OCI-LY7 (cell line): ENCODE measurements at regions not wholly inside any gene's neighbourhood (a gene's known extent, or its start where the extent isn't known, plus 50 kb on each side); places are given as distances from the start of the nearest gene placed in this dataset.

ENCODE experiments used
- BruUV-seq: library from RNA; stranded (reverse); fragments of 400-500 nt; replicated peaks from 2 replicates; lab custom pipeline; 2021; lab: Mats Ljungman, UMichigan
- CTCF ChIA-PET: fragments of 300-600 bp; sonication (Branson Sonifier 250); formaldehyde crosslinking; loops from one replicate; lab custom pipeline; 2022; ENCODE audit warnings: antibody characterized with exemption; ENCODE audit not compliant: unreplicated experiment; lab: Charles Lee
- POLR2A ChIA-PET: fragments of 300-600 bp; sonication (Branson Sonifier 250); formaldehyde crosslinking; loops from one replicate; lab custom pipeline; 2022; ENCODE audit warnings: antibody characterized with exemption; lab: Charles Lee
- DNase-seq: peaks from one replicate; pipeline ENCODE4 v3.0.0-alpha.2; 2015; ENCODE audit warnings: low spot score
- H2AFZ ChIP-seq: fragments of 200-600 bp; sonication (generic), shearing (Covaris generic); 2 replicates; pipeline ENCODE4 v1.6.1; 2014; ENCODE audit warnings: mild to moderate bottlenecking, antibody characterized with exemption, low read length, moderate library complexity
- H3K27ac ChIP-seq: fragments of 200-600 bp; sonication (generic); 2 replicates; pipeline ENCODE4 v1.5.1; 2014; ENCODE audit warnings: mixed run types, low read depth, mild to moderate bottlenecking, moderate library complexity, low read length, inconsistent platforms; ENCODE audit not compliant: poor library complexity, severe bottlenecking
- H3K36me3 ChIP-seq: fragments of 200-600 bp; sonication (generic); 2 replicates; pipeline ENCODE4 v1.6.1; 2014; ENCODE audit warnings: mild to moderate bottlenecking, antibody characterized with exemption, low read length, moderate library complexity, mixed read lengths; ENCODE audit not compliant: insufficient read depth
- H3K4me1 ChIP-seq: fragments of 200-600 bp; sonication (generic); 2 replicates; pipeline ENCODE4 v1.5.1; 2014; ENCODE audit warnings: mild to moderate bottlenecking, low read length; ENCODE audit not compliant: insufficient read depth, poor library complexity, severe bottlenecking
- H3K4me2 ChIP-seq: fragments of 200-600 bp; sonication (generic); 2 replicates; pipeline ENCODE4 v1.6.1; 2014; ENCODE audit warnings: mild to moderate bottlenecking, low read length
- H3K4me3 ChIP-seq: fragments of 200-600 bp; sonication (generic); 2 replicates; pipeline ENCODE4 v1.5.1; 2014; ENCODE audit warnings: mild to moderate bottlenecking, low read depth, low read length; ENCODE audit not compliant: poor library complexity, severe bottlenecking
- H3K79me2 ChIP-seq: fragments of 200-600 bp; sonication (generic); 2 replicates; pipeline ENCODE4 v1.6.1; 2016; ENCODE audit warnings: low read depth, mild to moderate bottlenecking, low read length, moderate library complexity, mixed read lengths; ENCODE audit not compliant: insufficient read depth
- H3K9me2 ChIP-seq: fragments of 200-600 bp; sonication (generic); 2 replicates; pipeline ENCODE4 v1.6.1; 2016; ENCODE audit warnings: mild to moderate bottlenecking, low read length, mixed read lengths; ENCODE audit not compliant: insufficient read depth
- H3K9me3 ChIP-seq: fragments of 200-600 bp; sonication (generic); 2 replicates; pipeline ENCODE4 v1.6.1; 2014; ENCODE audit warnings: mild to moderate bottlenecking, mixed run types, low read length, mixed read lengths
- H4K20me1 ChIP-seq: fragments of 200-600 bp; sonication (generic); 2 replicates; pipeline ENCODE4 v1.6.1; 2014; ENCODE audit warnings: mild to moderate bottlenecking, antibody characterized with exemption, low read length, moderate library complexity, mixed read lengths; ENCODE audit not compliant: insufficient read depth
- EZH2phosphoT487 ChIP-seq: fragments of 200-600 bp; sonication (generic); IDR thresholded peaks from 2 replicates; pipeline ENCODE4 v1.6.1; 2018; ENCODE audit warnings: low read depth, borderline replicate concordance, mild to moderate bottlenecking, mixed run types, antibody characterized with exemption, low read length, moderate library complexity, mixed read lengths
- intact Hi-C: fragments of 100-400 bp; cut with micrococcal nuclease; formaldehyde crosslinking; loops from one replicate; pipeline ENCODE4 v1.10.0; 2022; ENCODE audit not compliant: unreplicated experiment
- TF ChIP-seq, protein P1 (sequence below): fragments of 200-600 bp; sonication (generic); conservative IDR thresholded peaks from 2 replicates; pipeline ENCODE4 v1.5.1; 2014; ENCODE audit warnings: mild to moderate bottlenecking, antibody characterized with exemption, low read length, moderate library complexity, mixed read lengths

DNA sequence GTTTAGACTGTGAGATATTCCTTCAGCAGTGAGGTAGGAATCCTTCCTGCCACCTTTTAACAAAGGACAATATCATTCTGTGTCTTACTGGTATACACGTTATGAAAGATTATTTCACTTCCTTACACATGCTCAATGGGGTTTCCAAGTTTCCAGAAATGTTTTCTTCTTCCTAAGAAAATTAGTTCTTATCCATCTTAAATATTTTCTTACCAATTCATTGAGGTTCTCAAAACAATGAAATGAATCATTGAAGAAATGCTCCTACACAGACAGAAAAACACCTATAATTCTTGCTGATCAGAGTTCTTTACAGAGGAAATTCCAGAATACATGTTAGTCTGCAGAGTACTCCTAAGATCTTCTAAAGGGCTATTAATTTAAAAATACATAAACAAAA, 51.4 kb upstream of the SEC61G start:
- Histone ChIP-seq H2AFZ (no peak overlapping the region), H3K9me3 (no peaks in the 10 kb centered on the region), H3K9me2 (no peaks in the 10 kb centered on the region), H3K27ac (no peak overlapping the region), H3K4me1 (no peaks in the 10 kb centered on the region), H3K4me3 (no peak overlapping the region), H3K4me2 (no peak overlapping the region), H4K20me1 (no peaks in the 10 kb centered on the region), H3K36me3 (no peaks in the 10 kb centered on the region), H3K79me2 (no peaks in the 10 kb centered on the region)
- ChIA-PET POLR2A (no interaction called here), CTCF (no interaction called here)
- no peak for DNase-seq
- no TSS peak for BruUV-seq
- intact Hi-C loops = no loop called here
- TF ChIP-seq, protein P1, sequence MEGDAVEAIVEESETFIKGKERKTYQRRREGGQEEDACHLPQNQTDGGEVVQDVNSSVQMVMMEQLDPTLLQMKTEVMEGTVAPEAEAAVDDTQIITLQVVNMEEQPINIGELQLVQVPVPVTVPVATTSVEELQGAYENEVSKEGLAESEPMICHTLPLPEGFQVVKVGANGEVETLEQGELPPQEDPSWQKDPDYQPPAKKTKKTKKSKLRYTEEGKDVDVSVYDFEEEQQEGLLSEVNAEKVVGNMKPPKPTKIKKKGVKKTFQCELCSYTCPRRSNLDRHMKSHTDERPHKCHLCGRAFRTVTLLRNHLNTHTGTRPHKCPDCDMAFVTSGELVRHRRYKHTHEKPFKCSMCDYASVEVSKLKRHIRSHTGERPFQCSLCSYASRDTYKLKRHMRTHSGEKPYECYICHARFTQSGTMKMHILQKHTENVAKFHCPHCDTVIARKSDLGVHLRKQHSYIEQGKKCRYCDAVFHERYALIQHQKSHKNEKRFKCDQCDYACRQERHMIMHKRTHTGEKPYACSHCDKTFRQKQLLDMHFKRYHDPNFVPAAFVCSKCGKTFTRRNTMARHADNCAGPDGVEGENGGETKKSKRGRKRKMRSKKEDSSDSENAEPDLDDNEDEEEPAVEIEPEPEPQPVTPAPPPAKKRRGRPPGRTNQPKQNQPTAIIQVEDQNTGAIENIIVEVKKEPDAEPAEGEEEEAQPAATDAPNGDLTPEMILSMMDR = no peak
- no peak for TF ChIP-seq EZH2phosphoT487

DNA sequence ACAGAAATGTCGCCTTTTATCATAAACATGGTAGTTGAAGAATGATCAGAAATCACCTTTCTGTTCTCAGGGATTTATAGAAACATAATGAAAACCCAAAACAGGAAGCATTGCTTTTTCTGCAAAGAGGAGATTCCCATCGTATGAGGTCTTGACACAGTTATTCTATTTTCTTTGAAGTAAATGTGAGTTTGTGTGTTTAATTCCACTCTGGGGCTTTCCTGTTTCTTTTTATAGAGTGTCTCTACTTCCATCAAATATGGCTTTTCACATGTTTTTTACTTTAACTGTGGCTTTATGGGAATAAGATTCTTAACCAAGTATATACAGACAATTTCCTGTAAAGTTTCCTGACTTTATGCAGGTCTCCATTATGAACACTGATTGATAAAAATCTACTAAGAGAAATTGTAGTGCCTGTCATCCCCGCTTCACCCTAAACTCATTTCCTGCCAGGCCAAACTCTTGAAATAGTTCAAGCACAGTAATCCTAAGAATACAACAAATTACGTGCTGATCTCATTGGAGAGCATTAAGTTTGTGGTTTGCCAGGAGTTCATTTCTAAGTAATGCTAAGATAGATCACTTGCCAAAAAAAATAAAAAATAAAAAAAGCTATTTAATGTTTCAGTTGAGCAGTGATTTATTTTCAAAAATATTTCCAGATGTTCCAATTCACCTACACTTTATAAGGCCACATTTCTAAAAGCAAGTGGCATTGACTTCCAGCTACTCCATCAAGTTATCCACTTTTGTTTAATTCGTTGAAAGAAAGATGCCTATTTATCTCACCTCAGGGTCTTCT, 52.2 kb upstream of the SEC61G start:
- Histone ChIP-seq H2AFZ (no peak overlapping the region), H3K9me2 (no peaks in the 10 kb centered on the region), H3K4me3 (no peak overlapping the region), H3K79me2 (no peaks in the 10 kb centered on the region), H3K4me2 (no peak overlapping the region), H3K27ac (no peak overlapping the region), H3K36me3 (no peaks in the 10 kb centered on the region), H3K4me1 (no peaks in the 10 kb centered on the region), H3K9me3 (no peaks in the 10 kb centered on the region), H4K20me1 (no peaks in the 10 kb centered on the region)
- TF ChIP-seq, protein P1 = no peak
- TF ChIP-seq EZH2phosphoT487 = no peak
- POLR2A ChIA-PET = no interaction called here
- intact Hi-C loops = no loop called here
- DNase-seq = no peak
- CTCF ChIA-PET = no interaction called here
- BruUV-seq = no TSS peak

DNA sequence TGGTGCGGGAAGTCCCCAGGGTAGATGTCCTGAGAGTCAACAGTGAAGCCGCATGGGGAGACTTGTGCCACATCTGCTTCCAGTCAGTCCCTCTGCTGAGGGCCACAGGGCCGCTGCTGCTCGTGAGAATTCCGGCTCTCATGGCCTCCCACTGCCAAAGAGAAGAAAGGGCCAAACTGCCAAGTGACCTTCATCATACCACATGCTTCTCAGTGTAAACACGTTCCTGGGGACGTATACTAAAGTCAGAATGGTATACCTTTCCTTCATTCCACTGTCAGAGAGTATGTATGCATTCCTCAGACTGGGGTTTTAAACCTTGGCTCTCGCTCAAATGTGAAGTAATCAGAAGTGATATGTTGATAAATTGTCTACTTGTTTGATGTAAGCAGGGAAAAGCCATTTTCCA, 52.8 kb upstream of the SEC61G start:
- Histone ChIP-seq H4K20me1 (no peaks in the 10 kb centered on the region), H3K36me3 (no peaks in the 10 kb centered on the region), H3K9me3 (no peaks in the 10 kb centered on the region), H3K4me3 (no peak overlapping the region), H3K4me2 (no peak overlapping the region), H2AFZ (no peak overlapping the region), H3K27ac (no peak overlapping the region), H3K9me2 (no peaks in the 10 kb centered on the region), H3K4me1 (no peaks in the 10 kb centered on the region), H3K79me2 (no peaks in the 10 kb centered on the region)
- TF ChIP-seq EZH2phosphoT487 = no peak
- TF ChIP-seq, protein P1 = no peak
- no peak for DNase-seq
- CTCF ChIA-PET = no interaction called here
- BruUV-seq = no TSS peak
- POLR2A ChIA-PET = interaction anchor here (0.6 kb wide), 2 partner anchors 61 to 356 kb away, joined by 3 to 4 read pairs; no protein-coding TSS in a partner anchor
- intact Hi-C loops = no loop called here
